CD4-positive, alpha-beta memory T cell (primary cell): ENCODE measurements at regions not wholly inside any gene's neighbourhood (a gene's known extent, or its start where the extent isn't known, plus 50 kb on each side); places are given as distances from the start of the nearest gene placed in this dataset.

Source experiments
- CTCF ChIA-PET: fragments of 350-600 bp; sonication (Branson Sonifier 250); formaldehyde crosslinking; loops from one replicate; lab custom pipeline; 2021; ENCODE audit warnings: inconsistent platforms; ENCODE audit not compliant: partially characterized antibody; lab: Charles Lee
- POLR2A ChIA-PET: fragments of 350-600 bp; sonication (Branson Sonifier 250); formaldehyde crosslinking; loops from one replicate; lab custom pipeline; 2021; ENCODE audit not compliant: partially characterized antibody; lab: Charles Lee
- DNase-seq, 5 donors: peaks; one replicate each; pipeline versions ENCODE4 v3.0.0 to v3.0.0-alpha.2; 2020 to 2022; ENCODE audit warnings: mixed read lengths in 1 of 5
- H3K27ac ChIP-seq: one replicate; pipeline ENCODE4 v1.7.0; 2013; ENCODE audit warnings: low read depth, low read length
- H3K27me3 ChIP-seq: 2 replicates; pipeline ENCODE4 v1.7.0; 2013; ENCODE audit warnings: mild to moderate bottlenecking, low read length, moderate library complexity; ENCODE audit not compliant: insufficient read depth
- H3K36me3 ChIP-seq: 2 replicates; pipeline ENCODE4 v1.7.0; 2013; ENCODE audit warnings: mild to moderate bottlenecking, low read length, moderate library complexity; ENCODE audit not compliant: insufficient read depth
- H3K4me1 ChIP-seq: 2 replicates; pipeline ENCODE4 v1.7.0; 2013; ENCODE audit warnings: mild to moderate bottlenecking, low read length, moderate library complexity; ENCODE audit not compliant: insufficient read depth
- H3K4me3 ChIP-seq, 2 donors: one replicate each; pipeline ENCODE4 v1.7.0; 2013; ENCODE audit warnings: low read length in 2 of 2, mild to moderate bottlenecking in 1 of 2
- H3K9me3 ChIP-seq, 2 donors: one replicate each; pipeline ENCODE4 v1.7.0; 2013; ENCODE audit warnings: low read length in 2 of 2, control low read depth in 1 of 2; ENCODE audit not compliant: control insufficient read depth in 1 of 2
- H3K27ac Mint-ChIP-seq, 7 donors: one replicate each; pipeline ENCODE4 v1.8.0; 2020 to 2021; ENCODE audit warnings: mixed read lengths in 7 of 7, mild to moderate bottlenecking in 6 of 7, inconsistent platforms in 3 of 7, moderate library complexity in 3 of 7
- H3K27me3 Mint-ChIP-seq, 2 donors: one replicate each; pipeline ENCODE4 v1.8.0; 2020 to 2021; ENCODE audit warnings: mixed read lengths in 2 of 2
- H3K36me3 Mint-ChIP-seq, 2 donors: one replicate each; pipeline ENCODE4 v1.8.0; 2020 to 2021; ENCODE audit warnings: mixed read lengths in 2 of 2, inconsistent platforms in 1 of 2, mild to moderate bottlenecking in 1 of 2
- H3K4me1 Mint-ChIP-seq, 4 donors: one replicate each; pipeline ENCODE4 v1.8.0; 2020 to 2021; ENCODE audit warnings: mixed read lengths in 4 of 4, mild to moderate bottlenecking in 1 of 4
- H3K4me3 Mint-ChIP-seq, 8 donors: one replicate each; pipeline ENCODE4 v1.8.0; 2020 to 2021; ENCODE audit warnings: mixed read lengths in 8 of 8, mild to moderate bottlenecking in 7 of 8, moderate library complexity in 6 of 8, inconsistent platforms in 3 of 8
- H3K9me3 Mint-ChIP-seq, 8 donors: one replicate each; pipeline ENCODE4 v1.8.0; 2020 to 2021; ENCODE audit warnings: mixed read lengths in 8 of 8, mild to moderate bottlenecking in 5 of 8, inconsistent platforms in 3 of 8, moderate library complexity in 1 of 8
- intact Hi-C: fragments of 100-400 bp; cut with micrococcal nuclease; formaldehyde crosslinking; loops from one replicate; pipeline ENCODE4 v1.15.1; 2023

- H3K4me1 Mint-ChIP-seq: no peaks in the 10 kb centered on the region
- H3K9me3 ChIP-seq: no peaks in the 10 kb centered on the region
- no peaks in the 10 kb centered on the region for H3K27me3 Mint-ChIP-seq
- no peak overlapping the region for H3K27ac ChIP-seq
- no peaks in the 10 kb centered on the region for H3K4me1 ChIP-seq
- H3K4me3 ChIP-seq: no peak overlapping the region
- no peak for DNase-seq
- no peaks in the 10 kb centered on the region for H3K27me3 ChIP-seq
- no peak overlapping the region for H3K27ac Mint-ChIP-seq
- no peak overlapping the region for H3K4me3 Mint-ChIP-seq
- POLR2A ChIA-PET: no interaction called here
- intact Hi-C loops: no loop called here
- H3K36me3 Mint-ChIP-seq: no peaks in the 10 kb centered on the region
- H3K36me3 ChIP-seq: no peaks in the 10 kb centered on the region
- peaks cover 7 to 30% (median 14%) of the 10 kb centered on the region in 8 donors for H3K9me3 Mint-ChIP-seq
- CTCF ChIA-PET: no interaction called here
Measured at GRCh38 chr5:4348919-4349318, 753.3 kb downstream of the IRX1 start.

- H3K9me3 Mint-ChIP-seq: peaks cover 0 to 34% (median 20%) of the 10 kb centered on the region in 8 donors
- ChIA-PET POLR2A (no interaction called here), CTCF (no interaction called here)
- H3K27ac ChIP-seq: no peak overlapping the region
- intact Hi-C loops: no loop called here
- H3K4me1 ChIP-seq: no peaks in the 10 kb centered on the region
- H3K36me3 ChIP-seq: no peaks in the 10 kb centered on the region
- H3K36me3 Mint-ChIP-seq: no peaks in the 10 kb centered on the region
- H3K27ac Mint-ChIP-seq: no peak overlapping the region
- H3K27me3 Mint-ChIP-seq: no peaks in the 10 kb centered on the region
- no peak for DNase-seq
- H3K4me3 ChIP-seq: no peak overlapping the region
- no peaks in the 10 kb centered on the region for H3K27me3 ChIP-seq
- no peaks in the 10 kb centered on the region for H3K4me1 Mint-ChIP-seq
- H3K4me3 Mint-ChIP-seq: no peak overlapping the region
- H3K9me3 ChIP-seq: no peaks in the 10 kb centered on the region
Measured at GRCh38 chr5:4356201-4356600, 760.6 kb downstream of the IRX1 start.

GRCh38 chr5:4359847-4360246 is 764.2 kb downstream of the IRX1 start:
- H3K4me3 Mint-ChIP-seq: no peak overlapping the region
- no peak overlapping the region for H3K4me3 ChIP-seq

GRCh38 chr5:4361753-4362152 is 766.1 kb downstream of the IRX1 start:
- no peaks in the 10 kb centered on the region for H3K27me3 ChIP-seq
- H3K4me3 ChIP-seq: no peak overlapping the region
- no peak for DNase-seq
- Mint-ChIP-seq H3K27ac (no peak overlapping the region), H3K36me3 (no peaks in the 10 kb centered on the region), H3K4me1 (no peaks in the 10 kb centered on the region), H3K27me3 (no peaks in the 10 kb centered on the region), H3K9me3 (peaks cover 3 to 18% (median 9%) of the 10 kb centered on the region in 8 donors), H3K4me3 (no peak overlapping the region)
- H3K9me3 ChIP-seq: no peaks in the 10 kb centered on the region
- no peaks in the 10 kb centered on the region for H3K4me1 ChIP-seq
- ChIA-PET POLR2A (no interaction called here), CTCF (no interaction called here)
- H3K27ac ChIP-seq: no peak overlapping the region
- intact Hi-C loops: no loop called here
- no peaks in the 10 kb centered on the region for H3K36me3 ChIP-seq

More at GRCh38 chr5:4359847-4360246, 764.2 kb downstream of the IRX1 start:
- intact Hi-C loops: no loop called here
- Histone ChIP-seq H3K4me1 (no peaks in the 10 kb centered on the region), H3K36me3 (no peaks in the 10 kb centered on the region), H3K9me3 (no peaks in the 10 kb centered on the region), H3K27me3 (no peaks in the 10 kb centered on the region), H3K27ac (no peak overlapping the region)
- CTCF ChIA-PET: interaction anchor here (0.6 kb wide), 1 partner anchor 55 kb away, joined by 5 read pairs; no protein-coding TSS in a partner anchor
- no peak for DNase-seq
- POLR2A ChIA-PET: no interaction called here
- Mint-ChIP-seq H3K27me3 (no peaks in the 10 kb centered on the region), H3K4me1 (no peaks in the 10 kb centered on the region), H3K36me3 (no peaks in the 10 kb centered on the region), H3K9me3 (peaks cover 3 to 24% (median 14%) of the 10 kb centered on the region in 8 donors), H3K27ac (no peak overlapping the region)

- no peaks in the 10 kb centered on the region for H3K36me3 ChIP-seq
- Mint-ChIP-seq H3K27me3 (no peaks in the 10 kb centered on the region), H3K4me1 (no peaks in the 10 kb centered on the region), H3K4me3 (no peak overlapping the region), H3K9me3 (peaks cover 3 to 21% (median 10%) of the 10 kb centered on the region in 8 donors), H3K27ac (peak overlapping the region in 1 of 7 donors; percentile 35), H3K36me3 (no peaks in the 10 kb centered on the region)
- CTCF ChIA-PET: no interaction called here
- H3K27ac ChIP-seq: no peak overlapping the region
- H3K4me1 ChIP-seq: no peaks in the 10 kb centered on the region
- no peak overlapping the region for H3K4me3 ChIP-seq
- no peak for DNase-seq
- H3K9me3 ChIP-seq: no peaks in the 10 kb centered on the region
- intact Hi-C loops: no loop called here
- POLR2A ChIA-PET: no interaction called here
- H3K27me3 ChIP-seq: no peaks in the 10 kb centered on the region
Measured at GRCh38 chr5:4362411-4362810, 766.8 kb downstream of the IRX1 start.

- POLR2A ChIA-PET: no interaction called here
- no peak overlapping the region for H3K4me3 ChIP-seq
- no peaks in the 10 kb centered on the region for H3K4me1 ChIP-seq
- Mint-ChIP-seq H3K4me3 (no peak overlapping the region), H3K9me3 (peaks cover 3 to 21% (median 7%) of the 10 kb centered on the region in 8 donors), H3K4me1 (no peaks in the 10 kb centered on the region), H3K27me3 (no peaks in the 10 kb centered on the region), H3K36me3 (no peaks in the 10 kb centered on the region), H3K27ac (no peak overlapping the region)
- intact Hi-C loops: no loop called here
- no peak overlapping the region for H3K27ac ChIP-seq
- no peaks in the 10 kb centered on the region for H3K36me3 ChIP-seq
- DNase-seq: no peak
- CTCF ChIA-PET: no interaction called here
- H3K27me3 ChIP-seq: no peaks in the 10 kb centered on the region
- no peaks in the 10 kb centered on the region for H3K9me3 ChIP-seq
Measured at GRCh38 chr5:4363045-4363444, 767.4 kb downstream of the IRX1 start.

GRCh38 chr5:4366628-4367027 is 771.0 kb downstream of the IRX1 start:
- Histone ChIP-seq H3K4me3 (no peak overlapping the region), H3K27ac (no peak overlapping the region), H3K36me3 (no peaks in the 10 kb centered on the region), H3K27me3 (no peaks in the 10 kb centered on the region), H3K4me1 (no peaks in the 10 kb centered on the region), H3K9me3 (no peaks in the 10 kb centered on the region)
- intact Hi-C loops: no loop called here
- Mint-ChIP-seq H3K27me3 (no peaks in the 10 kb centered on the region), H3K4me3 (no peak overlapping the region), H3K36me3 (no peaks in the 10 kb centered on the region), H3K9me3 (peaks cover 2 to 10% (median 7%) of the 10 kb centered on the region in 8 donors), H3K27ac (no peak overlapping the region), H3K4me1 (no peaks in the 10 kb centered on the region)
- ChIA-PET POLR2A (no interaction called here), CTCF (no interaction called here)
- no peak for DNase-seq

GRCh38 chr5:4370218-4370617 is 769.9 kb upstream of the ADAMTS16 start:
- intact Hi-C loops: no loop called here
- Histone ChIP-seq H3K27me3 (no peaks in the 10 kb centered on the region), H3K4me3 (no peak overlapping the region), H3K36me3 (no peaks in the 10 kb centered on the region), H3K9me3 (no peaks in the 10 kb centered on the region), H3K4me1 (no peaks in the 10 kb centered on the region), H3K27ac (no peak overlapping the region)
- POLR2A ChIA-PET: no interaction called here
- Mint-ChIP-seq H3K27me3 (no peaks in the 10 kb centered on the region), H3K4me1 (no peaks in the 10 kb centered on the region), H3K27ac (no peak overlapping the region), H3K4me3 (no peak overlapping the region), H3K9me3 (peaks cover 0 to 13% (median 6%) of the 10 kb centered on the region in 8 donors), H3K36me3 (no peaks in the 10 kb centered on the region)
- CTCF ChIA-PET: no interaction called here
- DNase-seq: no peak
